IPS DF 6.9 (cell line): ENCODE measurements at regions not wholly inside any gene's neighbourhood (a gene's known extent, or its start where the extent isn't known, plus 50 kb on each side); places are given as distances from the start of the nearest gene placed in this dataset.
"Not testable (repeated sequence)": the region's sequence is repeated elsewhere in the genome, so short reads cannot be mapped to it uniquely, and the experiment has no call there.

Source experiments
- DNase-seq: peaks from one replicate; pipeline ENCODE4 v3.0.0-alpha.2; 2013; ENCODE audit warnings: low read depth, low spot score
- H3K27ac ChIP-seq: one replicate; pipeline ENCODE4 v1.5.1; 2013; ENCODE audit warnings: low read length, control low read depth
- H3K27me3 ChIP-seq: 2 replicates; pipeline ENCODE4 v1.6.1; 2013; ENCODE audit warnings: mild to moderate bottlenecking, low read length; ENCODE audit not compliant: control insufficient read depth, insufficient read depth
- H3K36me3 ChIP-seq: 2 replicates; pipeline ENCODE4 v1.6.1; 2013; ENCODE audit warnings: low read length; ENCODE audit not compliant: control insufficient read depth, insufficient read depth
- H3K4me1 ChIP-seq: 2 replicates; pipeline ENCODE4 v1.6.1; 2013; ENCODE audit warnings: low read length; ENCODE audit not compliant: control insufficient read depth, insufficient read depth
- H3K4me3 ChIP-seq: 2 replicates; pipeline ENCODE4 v1.5.1; 2013; ENCODE audit warnings: mild to moderate bottlenecking, low read length
- H3K9me3 ChIP-seq: 2 replicates; pipeline ENCODE4 v1.6.1; 2013; ENCODE audit warnings: low read length, inconsistent platforms; ENCODE audit not compliant: control insufficient read depth, insufficient read depth
- WGBS: extraction: QIAGEN DNeasy Blood & Tissue Kit; methylation state at CpG from one replicate; pipeline ENCODE4 v1.1.7; 2013; ENCODE audit warnings: mixed read lengths, missing lambda C conversion rate; ENCODE audit not compliant: insufficient read length, insufficient coverage; 5-methylcytosine and 5-hydroxymethylcytosine counted together

- not testable (repeated sequence) for H3K9me3 ChIP-seq, H3K27me3 ChIP-seq, H3K4me3 ChIP-seq, H3K36me3 ChIP-seq, H3K4me1 ChIP-seq, DNase-seq, H3K27ac ChIP-seq
- WGBS = no CpG with 5 or more reads among the region's 3 CpGs
Observed at GRCh38 chr4:55696424-55696823, 60.3 kb upstream of the NMU start.

- H3K4me1 ChIP-seq = no peaks in the 10 kb centered on the region
- no peaks in the 10 kb centered on the region for H3K27me3 ChIP-seq
- no peaks in the 10 kb centered on the region for H3K36me3 ChIP-seq
- no peak overlapping the region for H3K4me3 ChIP-seq
- no peaks in the 10 kb centered on the region for H3K9me3 ChIP-seq
- DNase-seq = no peak
- H3K27ac ChIP-seq = no peak overlapping the region
Observed at GRCh38 chr4:55706541-55706940, 70.4 kb upstream of the NMU start.

GRCh38 chr4:55707507-55707906 lies 71.4 kb upstream of the NMU start:
- no peaks in the 10 kb centered on the region for H3K27me3 ChIP-seq
- WGBS = no CpG with 5 or more reads among the region's 5 CpGs
- no peak overlapping the region for H3K27ac ChIP-seq
- H3K4me3 ChIP-seq = no peak overlapping the region
- no peaks in the 10 kb centered on the region for H3K36me3 ChIP-seq
- H3K4me1 ChIP-seq = no peaks in the 10 kb centered on the region
- H3K9me3 ChIP-seq = no peaks in the 10 kb centered on the region
- no peak for DNase-seq

- H3K36me3 ChIP-seq, H3K9me3 ChIP-seq, H3K27me3 ChIP-seq, DNase-seq, H3K4me1 ChIP-seq, H3K4me3 ChIP-seq, H3K27ac ChIP-seq: not testable (repeated sequence)
- WGBS = no CpG with 5 or more reads among the region's 11 CpGs
Observed at GRCh38 chr4:55707991-55708390, 71.9 kb upstream of the NMU start.

- H3K4me3 ChIP-seq, H3K9me3 ChIP-seq, H3K27me3 ChIP-seq, H3K4me1 ChIP-seq, H3K36me3 ChIP-seq, DNase-seq, H3K27ac ChIP-seq: not testable (repeated sequence)
- WGBS = no CpG with 5 or more reads among the region's 2 CpGs
Observed at GRCh38 chr4:55712835-55713234, 76.7 kb upstream of the NMU start.

GRCh38 chr4:55721651-55722050 lies 85.6 kb upstream of the NMU start:
- Histone ChIP-seq H3K36me3 (no peaks in the 10 kb centered on the region), H3K4me1 (no peaks in the 10 kb centered on the region), H3K27ac (no peak overlapping the region), H3K9me3 (no peaks in the 10 kb centered on the region), H3K27me3 (no peaks in the 10 kb centered on the region), H3K4me3 (no peak overlapping the region)
- no peak for DNase-seq

- no peak for DNase-seq
- no CpG with 5 or more reads among the region's 6 CpGs for WGBS
Observed at GRCh38 chr4:55722132-55722531, 86.0 kb upstream of the NMU start.

GRCh38 chr4:55723403-55723802 lies 87.3 kb upstream of the NMU start:
- WGBS = no CpG with 5 or more reads among the region's 2 CpGs
- Histone ChIP-seq H3K9me3 (no peaks in the 10 kb centered on the region), H3K27me3 (no peaks in the 10 kb centered on the region), H3K4me1 (no peaks in the 10 kb centered on the region), H3K4me3 (no peak overlapping the region), H3K36me3 (no peaks in the 10 kb centered on the region), H3K27ac (no peak overlapping the region)
- no peak for DNase-seq

More at GRCh38 chr4:55722132-55722531, 86.0 kb upstream of the NMU start:
- Histone ChIP-seq H3K4me3 (no peak overlapping the region), H3K27me3 (no peaks in the 10 kb centered on the region), H3K9me3 (no peaks in the 10 kb centered on the region), H3K4me1 (no peaks in the 10 kb centered on the region), H3K27ac (no peak overlapping the region), H3K36me3 (no peaks in the 10 kb centered on the region)

- Histone ChIP-seq H3K4me1 (no peaks in the 10 kb centered on the region), H3K9me3 (no peaks in the 10 kb centered on the region), H3K36me3 (no peaks in the 10 kb centered on the region), H3K27me3 (no peaks in the 10 kb centered on the region), H3K27ac (no peak overlapping the region), H3K4me3 (no peak overlapping the region)
- WGBS = no CpG with 5 or more reads among the region's 4 CpGs
- no peak for DNase-seq
Observed at GRCh38 chr4:55725057-55725456, 89.0 kb upstream of the NMU start.

GRCh38 chr4:55727746-55728145 lies 91.6 kb upstream of the NMU start:
- Histone ChIP-seq H3K4me1 (no peaks in the 10 kb centered on the region), H3K27me3 (no peaks in the 10 kb centered on the region), H3K9me3 (no peaks in the 10 kb centered on the region), H3K4me3 (no peak overlapping the region), H3K36me3 (no peaks in the 10 kb centered on the region), H3K27ac (no peak overlapping the region)
- no peak for DNase-seq
- WGBS = no CpG with 5 or more reads among the region's 2 CpGs

GRCh38 chr4:55729351-55730279 lies 90.0 kb upstream of the EXOC1L start:
- Histone ChIP-seq H3K27me3 (no peaks in the 10 kb centered on the region), H3K9me3 (no peaks in the 10 kb centered on the region), H3K36me3 (no peaks in the 10 kb centered on the region), H3K4me3 (no peak overlapping the region), H3K27ac (no peak overlapping the region), H3K4me1 (no peaks in the 10 kb centered on the region)
- WGBS = no CpG with 5 or more reads among the region's 5 CpGs
- no peak for DNase-seq
